ENCODE measurements at regions not wholly inside any gene's neighbourhood (a gene's known extent, or its start where the extent isn't known, plus 50 kb on each side); places are given as distances from the start of the nearest gene placed in this dataset.
"Not testable (repeated sequence)": the region's sequence is repeated elsewhere in the genome, so short reads cannot be mapped to it uniquely, and the experiment has no call there.

GRCh38 chr15:87671289-87671688 lies 585.2 kb downstream of the NTRK3 start:
- Histone ChIP-seq H3K36me3 (no peaks in the 10 kb centered on the region), H3K9me3 (peaks cover 0 to 41% (median 30%) of the 10 kb centered on the region in 8 donors), H3K27me3 (replicated peaks in 1 of 7) (no peaks in the 10 kb centered on the region), H3K4me1 (peaks cover 0 to 6% (median 0%) of the 10 kb centered on the region in 6 donors), H3K27ac (no peak overlapping the region), H3K4me3 (no peak overlapping the region)
- intact Hi-C loops (cut with DNase I; ENCODE audit: low total_unique reads): loop anchor here (10.0 kb wide), 1 partner anchor 574 kb away; no protein-coding TSS in a partner anchor
- TF ChIP-seq POLR2AphosphoS5 (IDR thresholded peaks at IDR 0.05) (no peak), POLR2A (IDR thresholded peaks at IDR 0.05) (no peak), CTCF (IDR thresholded peaks at IDR 0.05 in 8 of 11, conservative IDR thresholded peaks at IDR 0.05 in 3 of 11) (no peak)
- DNase-seq: no peak
- 50 to 71% (median 65%) methylated on average over 5 of the region's 5 CpGs for WGBS, 5 donors

- peaks cover 0 to 6% (median 0%) of the 10 kb centered on the region in 6 donors for H3K4me1 ChIP-seq
- intact Hi-C loops (cut with DNase I; ENCODE audit: low total_unique reads): loop anchor here (10.0 kb wide), 1 partner anchor 575 kb away; no protein-coding TSS in a partner anchor
- H3K4me3 ChIP-seq: no peak overlapping the region
- no peak for DNase-seq
- no peak overlapping the region for H3K27ac ChIP-seq
- peaks cover 0 to 38% (median 23%) of the 10 kb centered on the region in 8 donors for H3K9me3 ChIP-seq
- WGBS, 5 donors: 78 to 88% (median 79%) methylated on average over 6 of the region's 6 CpGs
- H3K27me3 ChIP-seq (replicated peaks in 1 of 7): no peaks in the 10 kb centered on the region
- TF ChIP-seq POLR2AphosphoS5 (IDR thresholded peaks at IDR 0.05): no peak
- no peak for TF ChIP-seq CTCF (IDR thresholded peaks at IDR 0.05 in 8 of 11, conservative IDR thresholded peaks at IDR 0.05 in 3 of 11)
- TF ChIP-seq POLR2A (IDR thresholded peaks at IDR 0.05): no peak
- H3K36me3 ChIP-seq: no peaks in the 10 kb centered on the region
Measured at GRCh38 chr15:87669846-87670245, 586.7 kb downstream of the NTRK3 start.

GRCh38 chr15:87668768-87669564 lies 587.6 kb downstream of the NTRK3 start:
- H3K27ac ChIP-seq; H3K4me1 ChIP-seq; intact Hi-C loops (cut with DNase I; ENCODE audit: low total_unique reads); H3K36me3 ChIP-seq; H3K27me3 ChIP-seq (replicated peaks in 1 of 7); H3K4me3 ChIP-seq; DNase-seq: not testable (repeated sequence)
- WGBS, 5 donors: 88 to 93% (median 90%) methylated on average over 8 of the region's 8 CpGs
- H3K9me3 ChIP-seq: peaks cover 0 to 40% (median 23%) of the 10 kb centered on the region in 8 donors

- intact Hi-C loops (cut with DNase I; ENCODE audit: low total_unique reads): no loop called here
- Histone ChIP-seq H3K9me3 (peaks cover 0 to 46% (median 23%) of the 10 kb centered on the region in 8 donors), H3K27me3 (replicated peaks in 1 of 7) (no peaks in the 10 kb centered on the region), H3K27ac (no peak overlapping the region), H3K36me3 (no peaks in the 10 kb centered on the region), H3K4me1 (peaks cover 0 to 6% (median 0%) of the 10 kb centered on the region in 6 donors), H3K4me3 (no peak overlapping the region)
- WGBS, 5 donors: 84 to 93% (median 88%) methylated on average over 3 of the region's 3 CpGs
- TF ChIP-seq CTCF (IDR thresholded peaks at IDR 0.05 in 8 of 11, conservative IDR thresholded peaks at IDR 0.05 in 3 of 11) (no peak), POLR2AphosphoS5 (IDR thresholded peaks at IDR 0.05) (no peak), POLR2A (IDR thresholded peaks at IDR 0.05) (no peak)
- DNase-seq: no peak
Measured at GRCh38 chr15:87667643-87668042, 588.9 kb downstream of the NTRK3 start.
